VCaP (cell line): ENCODE measurements at regions not wholly inside any gene's neighbourhood (a gene's known extent, or its start where the extent isn't known, plus 50 kb on each side); places are given as distances from the start of the nearest gene placed in this dataset.

Source experiments
- H3K27ac ChIP-seq: fragments of 450-650 bp; 2 replicates; pipeline ENCODE4 v1.5.1; 2017
- TF ChIP-seq, protein P1 (sequence below): fragments of 450-650 bp; conservative IDR thresholded peaks from 2 replicates; pipeline ENCODE4 v1.5.1; 2017; ENCODE audit warnings: mild to moderate bottlenecking, moderate library complexity

DNA sequence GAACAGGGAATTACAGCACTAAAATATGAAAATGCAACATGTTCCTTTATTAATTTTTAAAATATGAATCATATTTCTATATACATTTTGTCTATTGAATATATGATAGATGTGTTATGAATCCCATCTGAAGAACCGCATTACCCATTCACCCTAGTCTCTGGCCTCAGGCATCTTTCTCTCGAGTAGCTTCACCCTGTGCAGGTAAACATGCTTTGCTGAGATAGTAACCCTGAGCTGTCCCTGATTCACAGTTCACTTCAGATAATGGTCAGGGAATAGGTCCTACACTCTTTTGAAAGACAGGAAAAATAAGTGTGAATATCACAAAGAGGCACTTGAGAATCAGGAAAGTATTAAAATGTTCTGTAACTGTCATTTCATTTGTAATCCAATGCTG, 766.8 kb downstream of the IRX1 start:
- TF ChIP-seq, protein P1, sequence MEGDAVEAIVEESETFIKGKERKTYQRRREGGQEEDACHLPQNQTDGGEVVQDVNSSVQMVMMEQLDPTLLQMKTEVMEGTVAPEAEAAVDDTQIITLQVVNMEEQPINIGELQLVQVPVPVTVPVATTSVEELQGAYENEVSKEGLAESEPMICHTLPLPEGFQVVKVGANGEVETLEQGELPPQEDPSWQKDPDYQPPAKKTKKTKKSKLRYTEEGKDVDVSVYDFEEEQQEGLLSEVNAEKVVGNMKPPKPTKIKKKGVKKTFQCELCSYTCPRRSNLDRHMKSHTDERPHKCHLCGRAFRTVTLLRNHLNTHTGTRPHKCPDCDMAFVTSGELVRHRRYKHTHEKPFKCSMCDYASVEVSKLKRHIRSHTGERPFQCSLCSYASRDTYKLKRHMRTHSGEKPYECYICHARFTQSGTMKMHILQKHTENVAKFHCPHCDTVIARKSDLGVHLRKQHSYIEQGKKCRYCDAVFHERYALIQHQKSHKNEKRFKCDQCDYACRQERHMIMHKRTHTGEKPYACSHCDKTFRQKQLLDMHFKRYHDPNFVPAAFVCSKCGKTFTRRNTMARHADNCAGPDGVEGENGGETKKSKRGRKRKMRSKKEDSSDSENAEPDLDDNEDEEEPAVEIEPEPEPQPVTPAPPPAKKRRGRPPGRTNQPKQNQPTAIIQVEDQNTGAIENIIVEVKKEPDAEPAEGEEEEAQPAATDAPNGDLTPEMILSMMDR: no peak
- no peak overlapping the region for H3K27ac ChIP-seq

DNA sequence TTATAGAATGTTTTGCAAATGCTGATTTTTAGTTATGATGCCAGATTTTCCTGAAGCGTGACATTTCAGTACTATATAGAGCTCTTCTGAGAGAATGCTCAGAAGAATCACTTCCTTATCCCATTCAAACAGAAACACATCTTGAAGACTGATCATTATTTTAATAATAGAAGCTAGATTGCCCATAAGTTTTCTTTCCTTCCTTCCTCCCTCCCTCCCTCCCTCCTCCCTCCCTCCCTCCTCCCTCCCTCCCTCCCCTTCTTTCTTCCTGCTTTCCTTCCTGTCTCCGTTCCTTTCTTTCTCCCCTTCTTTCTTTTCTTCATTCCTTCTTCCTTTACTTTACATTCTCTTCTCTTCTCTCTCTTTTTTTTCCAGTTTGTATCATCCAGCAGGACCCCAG, 767.4 kb downstream of the IRX1 start:
- TF ChIP-seq, protein P1: no peak
- no peak overlapping the region for H3K27ac ChIP-seq

DNA sequence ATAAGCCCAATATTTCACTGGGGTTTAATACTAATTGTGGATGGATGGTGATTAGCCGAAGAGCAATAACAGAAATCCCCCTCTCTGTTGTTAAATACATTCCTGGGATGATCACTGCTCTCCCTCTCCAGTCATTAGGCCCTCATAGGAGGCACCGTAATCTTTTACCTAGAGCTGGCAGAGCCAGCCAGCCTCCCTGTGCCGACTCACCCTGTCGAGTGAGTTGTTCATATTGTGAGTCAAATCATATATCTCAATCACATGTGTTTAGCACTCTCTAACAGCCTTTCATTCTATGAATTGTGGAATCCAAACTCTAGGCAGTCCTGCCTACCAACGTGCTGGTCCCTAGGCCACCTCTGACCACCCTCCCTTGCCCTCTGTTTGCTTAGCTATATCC, 771.0 kb downstream of the IRX1 start:
- TF ChIP-seq, protein P1: no peak
- H3K27ac ChIP-seq: no peak overlapping the region

DNA sequence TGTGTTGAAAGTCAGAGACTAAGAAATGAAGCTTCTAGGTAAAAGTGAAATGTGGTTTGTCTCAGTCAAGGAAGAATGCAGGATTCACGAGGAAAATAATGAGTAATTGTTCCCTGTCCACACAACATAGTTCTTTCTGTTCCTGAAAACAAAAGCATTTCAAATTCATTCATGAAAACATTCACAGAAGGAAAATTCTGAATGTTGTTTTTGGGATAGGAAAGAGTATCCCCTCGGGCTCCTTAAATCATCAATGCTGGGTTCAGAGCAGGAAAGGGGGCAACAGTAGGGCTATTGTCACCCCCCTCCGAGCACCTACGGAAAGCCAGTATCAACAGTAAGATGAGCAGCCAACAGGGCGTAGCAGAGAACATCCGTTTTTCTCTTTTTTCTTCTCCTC, 769.9 kb upstream of the ADAMTS16 start:
- no peak overlapping the region for H3K27ac ChIP-seq
- TF ChIP-seq, protein P1: no peak

DNA sequence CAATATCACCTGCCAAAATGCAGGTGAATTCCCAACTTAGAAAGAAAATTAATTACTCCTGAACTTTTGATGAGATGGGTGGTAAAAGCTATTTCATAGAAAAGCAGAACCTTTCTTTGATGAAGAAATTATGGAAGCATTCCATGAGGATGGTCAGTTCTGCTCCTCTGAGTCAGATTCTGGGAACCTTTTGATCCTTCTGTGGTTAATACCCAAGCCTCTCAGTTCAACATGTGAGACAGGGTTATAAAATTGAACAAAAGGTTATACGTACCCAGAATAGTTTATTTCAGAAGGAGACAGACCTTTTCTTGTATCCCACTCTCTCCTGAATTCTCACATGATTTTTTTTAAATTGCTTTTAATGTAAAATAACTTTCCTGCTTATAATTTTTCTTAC, 767.6 kb upstream of the ADAMTS16 start:
- TF ChIP-seq, protein P1: no peak

DNA sequence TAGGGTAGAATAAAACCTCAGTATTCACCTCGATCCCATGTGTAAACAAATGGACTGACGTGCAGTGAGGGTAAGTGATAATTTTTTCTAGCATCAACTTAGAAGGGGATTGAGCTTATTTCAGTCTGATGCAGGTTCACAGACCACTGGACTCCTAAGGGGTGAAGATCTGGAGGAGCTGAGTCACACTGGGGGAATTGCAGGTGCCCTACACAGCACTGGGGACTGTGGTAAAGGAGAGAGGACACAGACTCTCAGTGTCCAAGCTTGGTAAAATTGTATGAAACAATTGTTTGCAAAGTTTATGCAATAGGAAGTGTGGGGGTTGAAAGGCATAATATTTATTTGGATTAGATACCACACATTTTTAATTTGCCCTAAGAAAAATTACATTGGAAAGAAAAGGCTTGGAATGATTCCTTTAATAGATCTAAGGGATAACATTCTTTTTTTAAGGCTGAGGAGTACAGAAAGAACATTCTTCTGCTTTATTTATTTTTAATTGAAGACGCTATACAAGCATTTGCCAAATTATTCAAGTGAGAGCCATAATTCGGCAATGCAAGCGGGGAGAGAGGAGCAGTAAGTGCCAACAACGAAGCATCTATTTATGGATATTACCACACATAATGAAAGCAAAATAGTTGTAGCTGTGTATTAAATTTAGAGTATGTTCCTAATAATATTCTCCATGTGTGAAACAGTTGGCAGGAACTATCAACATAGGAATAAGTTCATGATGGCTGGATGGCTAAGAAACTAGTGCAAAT, 766.9 kb upstream of the ADAMTS16 start:
- no peak overlapping the region for H3K27ac ChIP-seq
- TF ChIP-seq, protein P1: no peak

More for the DNA sequence above, 767.6 kb upstream of the ADAMTS16 start:
- no peak overlapping the region for H3K27ac ChIP-seq

DNA sequence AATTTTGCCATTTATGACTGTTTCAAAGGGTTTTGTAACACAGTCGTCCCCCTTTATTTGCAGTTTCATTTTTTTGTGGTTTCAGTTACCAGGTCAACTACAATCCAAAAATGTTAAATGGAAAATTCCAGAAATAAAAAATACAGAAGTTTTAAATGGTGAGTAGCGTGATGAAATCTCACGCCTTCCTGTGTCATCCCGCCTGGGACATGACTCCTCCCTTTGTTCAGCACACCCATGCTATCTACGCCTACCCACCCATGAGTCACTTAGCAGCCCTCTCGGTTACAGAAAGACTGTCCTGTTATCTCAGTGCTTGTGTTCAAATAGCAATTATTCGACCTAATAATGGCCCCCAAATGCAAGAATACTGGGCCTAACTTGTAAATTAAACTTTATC, 765.3 kb upstream of the ADAMTS16 start:
- no peak overlapping the region for H3K27ac ChIP-seq
- TF ChIP-seq, protein P1: no peak
